ENCODE measurements at regions not wholly inside any gene's neighbourhood (a gene's known extent, or its start where the extent isn't known, plus 50 kb on each side); places are given as distances from the start of the nearest gene placed in this dataset.

- no peak for DNase-seq
Measured at GRCh38 chr2:239538357-239539052, 137.7 kb upstream of the HDAC4 start.

- no peak for DNase-seq
Measured at GRCh38 chr2:239537633-239538356, 137.0 kb upstream of the HDAC4 start.

- DNase-seq, result no peak
Measured at GRCh38 chr2:239536186-239536585, 135.4 kb upstream of the HDAC4 start.

- no peak for DNase-seq
Measured at GRCh38 chr2:239535413-239536144, 134.8 kb upstream of the HDAC4 start.

GRCh38 chr2:239534581-239535412 lies 134.0 kb upstream of the HDAC4 start:
- no peak for DNase-seq

GRCh38 chr2:239533569-239534316 lies 132.9 kb upstream of the HDAC4 start:
- DNase-seq, result no peak

GRCh38 chr2:239532859-239533258 lies 132.0 kb upstream of the HDAC4 start:
- DNase-seq, result no peak

GRCh38 chr2:239532250-239532649 lies 131.4 kb upstream of the HDAC4 start:
- no peak for DNase-seq

GRCh38 chr2:239531456-239532241 lies 130.8 kb upstream of the HDAC4 start:
- DNase-seq, result no peak

GRCh38 chr2:239530749-239531316 lies 130.0 kb upstream of the HDAC4 start:
- DNase-seq, result no peak

GRCh38 chr2:239529313-239530015 lies 128.6 kb upstream of the HDAC4 start:
- DNase-seq, result no peak

GRCh38 chr2:239528883-239529282 lies 128.1 kb upstream of the HDAC4 start:
- no peak for DNase-seq

- no peak for DNase-seq
Measured at GRCh38 chr2:239528146-239528545, 127.3 kb upstream of the HDAC4 start.

GRCh38 chr2:239526666-239527415 lies 126.0 kb upstream of the HDAC4 start:
- no peak for DNase-seq

- DNase-seq, result no peak
Measured at GRCh38 chr2:239526038-239526437, 125.2 kb upstream of the HDAC4 start.

- DNase-seq, result no peak
Measured at GRCh38 chr2:239523954-239524330, 123.1 kb upstream of the HDAC4 start.

GRCh38 chr2:239523147-239523953 lies 122.5 kb upstream of the HDAC4 start:
- no peak for DNase-seq

- no peak for DNase-seq
Measured at GRCh38 chr2:239522740-239523119, 121.9 kb upstream of the HDAC4 start.
